ENCODE measurements at regions not wholly inside any gene's neighbourhood (a gene's known extent, or its start where the extent isn't known, plus 50 kb on each side); places are given as distances from the start of the nearest gene placed in this dataset.

- TF ChIP-seq POLR2AphosphoS5 (IDR thresholded peaks at IDR 0.05) (no peak), CTCF (IDR thresholded peaks at IDR 0.05) (no peak)
Observed at GRCh38 chr10:123413353-123413752, 252.8 kb upstream of the GPR26 start.

All from stomach (tissue), 4 donors.